ENCODE measurements at regions not wholly inside any gene's neighbourhood (a gene's known extent, or its start where the extent isn't known, plus 50 kb on each side); places are given as distances from the start of the nearest gene placed in this dataset.

- Mint-ChIP-seq H3K36me3 (no peaks in the 10 kb centered on the region), H3K4me3 (no peak overlapping the region), H3K4me1 (no peaks in the 10 kb centered on the region), H3K9me3 (peaks cover 0 to 3% (median 0%) of the 10 kb centered on the region in 7 donors), H3K27me3 (ENCODE audit: low read depth in 3 of 3) (peaks cover 0 to 3% (median 2%) of the 10 kb centered on the region in 3 donors), H3K27ac (no peak overlapping the region)
- Histone ChIP-seq H2AFZ (ENCODE audit: insufficient read depth, low read depth, low read length, poor library complexity, severe bottlenecking) (no peak overlapping the region), H3K9me3 (replicated peaks in 1 of 2; ENCODE audit: control insufficient read depth in 1 of 2, insufficient read depth in 1 of 2, low read length in 2 of 2) (no peaks in the 10 kb centered on the region), H3K4me2 (replicated peaks; ENCODE audit: extremely low read depth, low read length, poor library complexity, severe bottlenecking) (no peak overlapping the region), H3K36me3 (replicated peaks in 1 of 2; ENCODE audit: control insufficient read depth in 1 of 2, insufficient read depth in 2 of 2, low read length in 2 of 2) (no peaks in the 10 kb centered on the region), H3K27ac (ENCODE audit: low read depth in 1 of 2, low read length in 2 of 2) (no peak overlapping the region), H3K79me2 (ENCODE audit: insufficient read depth, low read length) (no peaks in the 10 kb centered on the region), H3K27me3 (ENCODE audit: control insufficient read depth in 2 of 2, insufficient read depth in 2 of 2, low read length in 2 of 2) (no peaks in the 10 kb centered on the region), H3K4me3 (replicated peaks in 1 of 3; ENCODE audit: low read depth in 2 of 3, low read length in 3 of 3) (no peak overlapping the region), H3K9ac (ENCODE audit: insufficient read depth, low read length, poor library complexity, severe bottlenecking) (no peak overlapping the region), H4K20me1 (ENCODE audit: insufficient read depth, low read length) (no peaks in the 10 kb centered on the region), H3K4me1 (ENCODE audit: control insufficient read depth in 1 of 2, insufficient read depth in 2 of 2, low read length in 2 of 2) (no peaks in the 10 kb centered on the region)
- no CpG with 5 or more reads among the region's 3 CpGs for WGBS (ENCODE audit: insufficient coverage)
- no peak for DNase-seq
- TF ChIP-seq CTCF (IDR thresholded peaks at IDR 0.05): no peak
- intact Hi-C loops (cut with micrococcal nuclease): no loop called here
Observed at GRCh38 chr13:39895254-39895653, 239.8 kb downstream of the COG6 start.

GRCh38 chr13:39897636-39898035, 242.2 kb downstream of the COG6 start:
- Histone ChIP-seq H3K79me2 (ENCODE audit: insufficient read depth, low read length) (no peaks in the 10 kb centered on the region), H3K36me3 (replicated peaks in 1 of 2; ENCODE audit: control insufficient read depth in 1 of 2, insufficient read depth in 2 of 2, low read length in 2 of 2) (no peaks in the 10 kb centered on the region), H3K27me3 (ENCODE audit: control insufficient read depth in 2 of 2, insufficient read depth in 2 of 2, low read length in 2 of 2) (no peaks in the 10 kb centered on the region), H3K27ac (ENCODE audit: low read depth in 1 of 2, low read length in 2 of 2) (no peak overlapping the region), H3K4me1 (ENCODE audit: control insufficient read depth in 1 of 2, insufficient read depth in 2 of 2, low read length in 2 of 2) (no peaks in the 10 kb centered on the region), H3K9me3 (replicated peaks in 1 of 2; ENCODE audit: control insufficient read depth in 1 of 2, insufficient read depth in 1 of 2, low read length in 2 of 2) (no peaks in the 10 kb centered on the region), H3K4me3 (replicated peaks in 1 of 3; ENCODE audit: low read depth in 2 of 3, low read length in 3 of 3) (no peak overlapping the region), H4K20me1 (ENCODE audit: insufficient read depth, low read length) (no peaks in the 10 kb centered on the region), H3K9ac (ENCODE audit: insufficient read depth, low read length, poor library complexity, severe bottlenecking) (no peak overlapping the region), H3K4me2 (replicated peaks; ENCODE audit: extremely low read depth, low read length, poor library complexity, severe bottlenecking) (no peak overlapping the region), H2AFZ (ENCODE audit: insufficient read depth, low read depth, low read length, poor library complexity, severe bottlenecking) (no peak overlapping the region)
- no peak overlapping the region for H3K27ac Mint-ChIP-seq
- DNase-seq: no peak
- no peak overlapping the region for H3K4me3 Mint-ChIP-seq
- H3K9me3 Mint-ChIP-seq: peaks cover 0 to 5% (median 0%) of the 10 kb centered on the region in 7 donors
- TF ChIP-seq CTCF (IDR thresholded peaks at IDR 0.05): no peak
- H3K36me3 Mint-ChIP-seq: no peaks in the 10 kb centered on the region
- WGBS (ENCODE audit: insufficient coverage): 100% methylated on average over 1 of the region's 5 CpGs
- intact Hi-C loops (cut with micrococcal nuclease): no loop called here
- no peaks in the 10 kb centered on the region for H3K4me1 Mint-ChIP-seq
- H3K27me3 Mint-ChIP-seq (ENCODE audit: low read depth in 3 of 3): peaks cover 0 to 3% (median 3%) of the 10 kb centered on the region in 3 donors
